PC-3 (cell line): ENCODE measurements at regions not wholly inside any gene's neighbourhood (a gene's known extent, or its start where the extent isn't known, plus 50 kb on each side); places are given as distances from the start of the nearest gene placed in this dataset.

Experiments
- ATAC-seq: fragments of 200-7000 bp; cut with Tn5 transposase; 2 replicates; pipeline ENCODE4 v1.9.1; 2020; ENCODE audit warnings: mild to moderate bottlenecking, moderate library complexity
- BruUV-seq: library from RNA; stranded (reverse); fragments of 400-500 nt; replicated peaks from 2 replicates; lab custom pipeline; 2021; lab: Mats Ljungman, UMichigan
- CTCF ChIA-PET: fragments of 300-600 bp; sonication (Branson Sonifier 250); formaldehyde crosslinking; loops from one replicate; lab custom pipeline; 2022; ENCODE audit warnings: antibody characterized with exemption; lab: Charles Lee
- POLR2A ChIA-PET: fragments of 300-600 bp; sonication (Branson Sonifier 250); formaldehyde crosslinking; loops from one replicate; lab custom pipeline; 2022; ENCODE audit warnings: antibody characterized with exemption; ENCODE audit not compliant: unreplicated experiment; lab: Charles Lee
- DNase-seq: peaks from one replicate; pipeline ENCODE4 v3.0.0-alpha.2; 2015
- H2AFZ ChIP-seq: fragments of 300-600 bp; sonication (generic); 2 replicates; pipeline ENCODE4 v1.6.0; 2016; ENCODE audit warnings: antibody characterized with exemption, low read length
- H3F3A ChIP-seq: fragments of 300-600 bp; sonication (generic); one replicate; pipeline ENCODE4 v1.6.0; 2017; ENCODE audit warnings: antibody characterized with exemption, low read length, control low read depth, mild to moderate bottlenecking; ENCODE audit not compliant: unreplicated experiment
- H3K27ac ChIP-seq: fragments of 300-600 bp; sonication (generic); 2 replicates; pipeline ENCODE4 v1.5.1; 2016; ENCODE audit warnings: mild to moderate bottlenecking, low read length
- H3K27me3 ChIP-seq: fragments of 300-600 bp; sonication (generic); 2 replicates; pipeline ENCODE4 v1.6.1; 2016; ENCODE audit warnings: low read length, mixed read lengths
- H3K36me3 ChIP-seq: fragments of 300-600 bp; sonication (generic); 2 replicates; pipeline ENCODE4 v1.6.1; 2016; ENCODE audit warnings: low read depth, mixed run types, low read length, mixed read lengths
- H3K4me1 ChIP-seq: fragments of 300-600 bp; sonication (generic); 2 replicates; pipeline ENCODE4 v1.5.1; 2016; ENCODE audit warnings: low read length; ENCODE audit not compliant: insufficient read depth
- H3K4me2 ChIP-seq: fragments of 300-600 bp; sonication (generic); 2 replicates; pipeline ENCODE4 v1.6.0; 2016; ENCODE audit warnings: low read length
- H3K4me3 ChIP-seq: fragments of 300-600 bp; sonication (generic); 2 replicates; pipeline ENCODE4 v1.5.1; 2016; ENCODE audit warnings: mild to moderate bottlenecking, low read length, mixed read lengths
- H3K79me2 ChIP-seq: fragments of 300-600 bp; sonication (generic); 2 replicates; pipeline ENCODE4 v1.6.1; 2017; ENCODE audit warnings: low read length, mixed read lengths
- H3K9ac ChIP-seq: fragments of 300-600 bp; sonication (generic); 2 replicates; pipeline ENCODE4 v1.6.0; 2016; ENCODE audit warnings: mild to moderate bottlenecking, low read length
- H3K9me2 ChIP-seq: fragments of 300-600 bp; sonication (generic); replicated peaks from 2 replicates; pipeline ENCODE4 v1.6.1; 2016; ENCODE audit warnings: mixed run types, low read length, mixed read lengths
- H3K9me3 ChIP-seq: fragments of 300-600 bp; sonication (generic); 2 replicates; pipeline ENCODE4 v1.6.1; 2016; ENCODE audit warnings: low read length, mixed read lengths
- H4K20me1 ChIP-seq: fragments of 300-600 bp; sonication (generic); 2 replicates; pipeline ENCODE4 v1.6.1; 2016; ENCODE audit warnings: low read length, mixed read lengths
- EZH2 ChIP-seq: fragments of 300-600 bp; sonication (generic); IDR thresholded peaks from one replicate; pipeline ENCODE4 v1.6.1; 2017; ENCODE audit warnings: antibody characterized with exemption, mild to moderate bottlenecking, low read length; ENCODE audit not compliant: unreplicated experiment
- EZH2phosphoT487 ChIP-seq: fragments of 300-600 bp; sonication (generic); IDR thresholded peaks from 2 replicates; pipeline ENCODE4 v1.6.1; 2018; ENCODE audit warnings: mild to moderate bottlenecking, antibody characterized with exemption, low read length, borderline replicate concordance
- intact Hi-C: fragments of 100-400 bp; cut with micrococcal nuclease; formaldehyde crosslinking; loops from 2 replicates; pipeline ENCODE4 v1.9.0; 2023
- TF ChIP-seq, protein P1 (sequence below): fragments of 300-600 bp; sonication (generic); conservative IDR thresholded peaks from 2 replicates; pipeline ENCODE4 v1.5.1; 2017; ENCODE audit warnings: antibody characterized with exemption, low read depth, mild to moderate bottlenecking, low read length

- no peaks in the 10 kb centered on the region for H3F3A ChIP-seq
- no peak overlapping the region for H3K27ac ChIP-seq
- intact Hi-C loops = no loop called here
- ATAC-seq (no peak), DNase-seq (no peak)
- no peak overlapping the region for H2AFZ ChIP-seq
- no peaks in the 10 kb centered on the region for H4K20me1 ChIP-seq
- H3K9me3 ChIP-seq = no peaks in the 10 kb centered on the region
- no peak overlapping the region for H3K9ac ChIP-seq
- ChIA-PET POLR2A (interaction anchor here (0.6 kb wide), 1 partner anchor 73 kb away, joined by 3 read pairs; no protein-coding TSS in a partner anchor), CTCF (no interaction called here)
- H3K9me2 ChIP-seq = no peaks in the 10 kb centered on the region
- no peaks in the 10 kb centered on the region for H3K36me3 ChIP-seq
- no TSS peak for BruUV-seq
- no peaks in the 10 kb centered on the region for H3K79me2 ChIP-seq
- no peak for TF ChIP-seq EZH2
- TF ChIP-seq, protein P1, sequence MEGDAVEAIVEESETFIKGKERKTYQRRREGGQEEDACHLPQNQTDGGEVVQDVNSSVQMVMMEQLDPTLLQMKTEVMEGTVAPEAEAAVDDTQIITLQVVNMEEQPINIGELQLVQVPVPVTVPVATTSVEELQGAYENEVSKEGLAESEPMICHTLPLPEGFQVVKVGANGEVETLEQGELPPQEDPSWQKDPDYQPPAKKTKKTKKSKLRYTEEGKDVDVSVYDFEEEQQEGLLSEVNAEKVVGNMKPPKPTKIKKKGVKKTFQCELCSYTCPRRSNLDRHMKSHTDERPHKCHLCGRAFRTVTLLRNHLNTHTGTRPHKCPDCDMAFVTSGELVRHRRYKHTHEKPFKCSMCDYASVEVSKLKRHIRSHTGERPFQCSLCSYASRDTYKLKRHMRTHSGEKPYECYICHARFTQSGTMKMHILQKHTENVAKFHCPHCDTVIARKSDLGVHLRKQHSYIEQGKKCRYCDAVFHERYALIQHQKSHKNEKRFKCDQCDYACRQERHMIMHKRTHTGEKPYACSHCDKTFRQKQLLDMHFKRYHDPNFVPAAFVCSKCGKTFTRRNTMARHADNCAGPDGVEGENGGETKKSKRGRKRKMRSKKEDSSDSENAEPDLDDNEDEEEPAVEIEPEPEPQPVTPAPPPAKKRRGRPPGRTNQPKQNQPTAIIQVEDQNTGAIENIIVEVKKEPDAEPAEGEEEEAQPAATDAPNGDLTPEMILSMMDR = no peak
- TF ChIP-seq EZH2phosphoT487 = no peak
- no peak overlapping the region for H3K4me3 ChIP-seq
- H3K4me2 ChIP-seq = no peak overlapping the region
- H3K27me3 ChIP-seq = no peaks in the 10 kb centered on the region
- H3K4me1 ChIP-seq = no peaks in the 10 kb centered on the region
These were observed 118.0 kb upstream of the KMT2C start for GRCh38 chr7:152553671-152554317.

DNA sequence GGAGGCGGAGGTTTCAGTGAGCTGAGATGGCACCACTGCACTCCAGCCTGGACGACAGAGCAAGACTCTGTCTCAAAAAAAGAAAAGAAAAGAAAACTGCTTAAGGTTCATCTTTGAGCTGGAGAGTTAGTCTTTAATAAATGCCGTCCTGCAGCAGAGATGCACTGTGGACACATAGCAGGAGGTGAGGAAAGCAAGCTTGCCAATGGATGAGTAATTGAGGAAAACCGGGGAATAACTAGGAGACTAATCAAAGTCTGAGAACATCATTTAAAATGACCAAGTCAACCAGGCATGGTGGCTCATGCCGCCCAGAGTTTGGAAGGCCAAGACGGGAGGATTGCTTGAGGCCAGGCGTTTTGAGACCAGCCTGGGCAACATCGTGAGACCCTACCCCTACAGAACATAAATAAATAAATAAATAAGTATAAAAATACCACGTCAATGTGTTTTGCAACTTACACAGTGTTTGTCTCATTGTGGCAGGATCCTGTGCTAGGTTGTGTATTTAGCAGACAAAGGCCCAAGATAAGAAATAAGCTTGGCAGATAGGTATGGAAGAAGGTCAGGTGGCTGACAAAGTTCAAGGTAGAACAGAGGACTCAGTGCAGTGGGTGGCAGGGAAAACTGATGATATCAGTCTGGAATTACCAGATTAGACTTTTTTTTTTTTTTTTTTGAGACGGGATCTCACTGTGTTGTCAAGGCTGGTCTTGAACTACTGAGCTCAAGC, 115.7 kb upstream of the KMT2C start:
- Histone ChIP-seq H3K36me3 (no peaks in the 10 kb centered on the region), H3K4me2 (no peak overlapping the region), H4K20me1 (no peaks in the 10 kb centered on the region), H3K27ac (no peak overlapping the region), H2AFZ (no peak overlapping the region), H3K4me3 (no peak overlapping the region), H3K9me2 (no peaks in the 10 kb centered on the region), H3K9me3 (no peaks in the 10 kb centered on the region), H3K79me2 (no peaks in the 10 kb centered on the region), H3K4me1 (no peaks in the 10 kb centered on the region), H3F3A (no peaks in the 10 kb centered on the region), H3K9ac (no peak overlapping the region), H3K27me3 (no peaks in the 10 kb centered on the region)
- CTCF ChIA-PET = no interaction called here
- POLR2A ChIA-PET = no interaction called here
- TF ChIP-seq EZH2 = no peak
- TF ChIP-seq EZH2phosphoT487 = no peak
- TF ChIP-seq, protein P1 = no peak
- no peak for DNase-seq
- no TSS peak for BruUV-seq
- no peak for ATAC-seq
- intact Hi-C loops = no loop called here
